NCI-H146 treated with DMSO at 0.1 percent for 48 hours (cell line): ENCODE measurements at regions not wholly inside any gene's neighbourhood (a gene's known extent, or its start where the extent isn't known, plus 50 kb on each side); places are given as distances from the start of the nearest gene placed in this dataset.
"Not testable (repeated sequence)": the region's sequence is repeated elsewhere in the genome, so short reads cannot be mapped to it uniquely, and the experiment has no call there.

Experiments
- DNase-seq: peaks from one replicate; lab custom pipeline; 2025; ENCODE audit not compliant: unreplicated experiment; lab: John Stamatoyannopoulos, UW

DNA sequence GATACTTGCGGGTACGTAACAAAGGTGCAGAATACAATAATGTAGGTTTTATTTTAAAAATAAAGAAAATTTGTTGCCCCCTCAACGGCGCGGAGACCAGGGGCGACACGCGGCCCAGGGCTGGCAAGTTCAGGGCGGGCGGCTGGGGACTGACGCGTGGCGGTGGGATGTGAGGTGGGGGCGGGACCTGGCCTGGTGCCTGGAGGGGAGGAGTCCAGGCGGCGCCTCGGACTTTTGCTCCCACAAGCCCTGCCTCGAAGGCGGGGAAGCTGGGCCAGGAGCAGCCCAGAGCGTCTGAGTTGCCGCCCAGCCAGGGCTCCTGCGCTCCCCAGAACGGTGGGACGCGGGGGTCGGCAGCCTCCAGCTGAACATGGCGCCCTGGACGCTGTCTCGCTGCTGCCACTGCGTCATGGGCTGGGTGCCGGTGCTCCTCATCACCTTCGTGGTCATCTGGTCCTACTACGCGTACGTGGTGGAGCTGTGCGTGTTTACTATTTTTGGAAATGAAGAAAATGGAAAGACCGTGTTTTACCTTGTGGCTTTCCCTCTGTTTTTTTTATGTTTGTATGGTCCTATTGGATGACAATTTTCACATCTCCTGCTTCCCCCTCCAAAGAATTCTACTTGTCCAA is 1122.8 kb upstream of the ATXN8OS start:
- DNase-seq, result no peak

DNA sequence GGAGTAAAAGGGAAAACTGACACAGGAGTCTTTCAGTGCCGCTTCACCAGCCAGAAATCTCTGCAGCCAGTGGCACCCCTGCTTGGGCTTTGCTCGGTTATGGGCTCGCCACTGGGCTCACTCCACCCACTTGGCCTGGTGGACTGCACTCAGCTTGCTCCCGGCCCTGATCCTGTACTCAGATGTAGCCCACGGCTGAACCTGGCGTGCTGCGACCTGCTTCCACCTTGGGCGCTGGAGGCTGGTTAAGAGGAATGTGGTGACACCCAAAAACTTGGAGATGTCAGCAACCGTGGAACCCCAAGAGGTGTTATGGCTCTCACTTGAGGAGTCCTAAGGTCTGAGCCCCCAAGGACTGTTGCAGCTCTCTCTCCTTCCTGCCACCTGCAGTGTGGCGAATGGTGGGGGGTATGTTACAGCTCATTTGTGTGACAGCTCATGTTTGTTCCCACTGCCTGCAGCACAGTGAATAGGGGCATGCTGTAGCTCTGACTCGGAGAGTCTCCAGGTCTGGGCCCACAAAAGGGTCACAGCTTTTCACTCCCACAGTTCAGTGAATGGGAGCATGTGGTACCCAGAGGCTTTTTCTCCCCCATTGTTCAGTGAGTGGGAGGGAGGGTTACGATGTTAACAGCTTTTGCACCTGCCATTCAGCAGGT is 1124.5 kb upstream of the ATXN8OS start:
- DNase-seq, result no peak

DNA sequence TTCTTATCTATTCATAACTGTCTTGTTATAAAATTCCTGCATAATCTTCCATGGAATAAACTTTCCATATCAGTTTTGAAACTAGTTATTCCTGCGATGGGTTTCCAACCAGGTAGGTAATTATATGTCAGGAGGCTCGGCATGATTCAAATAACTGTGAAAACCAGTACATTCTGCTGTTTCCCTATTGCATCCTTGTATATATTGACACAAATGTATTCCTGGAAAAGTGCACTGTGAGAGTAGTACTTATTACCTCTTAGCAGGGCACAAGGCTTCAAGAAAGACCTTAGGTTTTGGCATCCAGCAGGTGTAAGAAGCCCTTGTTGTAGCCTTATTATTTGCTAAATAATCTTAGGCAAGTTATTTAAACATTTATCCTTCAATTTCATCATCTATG is 1131.3 kb upstream of the ATXN8OS start:
- DNase-seq, result no peak

DNA sequence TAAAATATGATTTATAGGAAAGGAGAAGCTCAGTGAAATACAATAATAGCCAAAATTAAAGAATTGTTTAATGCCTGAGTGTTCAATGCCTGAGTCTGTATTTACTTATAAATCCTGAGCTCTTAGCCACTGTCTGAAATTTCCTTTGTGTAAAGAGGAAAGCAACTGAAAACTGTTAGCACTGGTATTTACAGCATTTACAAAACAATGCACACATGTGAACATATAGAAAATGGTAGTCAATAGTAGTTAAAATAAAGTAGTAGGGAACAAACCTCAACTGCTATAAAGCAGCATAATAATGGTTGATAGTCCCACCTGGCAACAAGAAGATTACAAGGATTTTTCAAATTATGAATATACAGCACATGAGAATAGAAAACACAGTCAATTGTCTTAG is 1137.1 kb upstream of the ATXN8OS start:
- DNase-seq, result no peak

DNA sequence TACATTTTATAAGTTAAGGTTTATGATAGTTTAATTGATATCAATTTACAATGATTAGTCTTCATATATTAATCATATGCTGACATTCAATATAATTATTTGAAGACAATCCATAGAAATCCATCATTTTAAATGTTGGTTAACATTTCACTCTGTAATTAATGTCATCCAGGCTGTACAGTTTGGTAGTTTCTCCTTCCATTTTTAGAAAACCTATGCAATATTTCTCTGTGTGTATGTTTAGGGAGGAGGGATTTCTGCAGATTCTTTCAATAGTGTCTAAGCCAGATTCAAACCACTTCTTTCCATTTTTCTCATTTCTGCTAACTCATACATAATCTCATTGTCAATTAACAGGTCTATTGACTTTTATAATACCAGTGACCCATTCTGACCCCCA is 1159.0 kb upstream of the ATXN8OS start:
- no peak for DNase-seq

DNA sequence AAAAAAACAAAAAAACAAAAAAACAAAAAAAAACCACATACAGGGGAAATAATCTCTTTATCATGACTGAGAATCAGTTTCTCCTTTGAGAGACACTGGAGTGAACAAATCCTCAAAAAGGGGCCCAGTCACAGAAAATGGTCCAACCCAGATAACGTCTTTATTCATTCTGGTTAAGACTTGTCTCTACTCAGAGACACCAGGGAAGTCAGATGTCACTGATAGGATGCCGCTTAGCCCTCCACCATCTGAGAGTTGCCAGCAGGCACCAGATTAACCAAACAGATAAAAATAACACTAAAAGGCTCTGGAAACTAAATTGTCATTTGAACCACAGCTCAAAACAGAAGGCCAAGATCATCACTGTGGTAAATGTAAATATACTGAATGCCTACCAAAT is 1163.4 kb upstream of the ATXN8OS start:
- DNase-seq, result no peak

DNA sequence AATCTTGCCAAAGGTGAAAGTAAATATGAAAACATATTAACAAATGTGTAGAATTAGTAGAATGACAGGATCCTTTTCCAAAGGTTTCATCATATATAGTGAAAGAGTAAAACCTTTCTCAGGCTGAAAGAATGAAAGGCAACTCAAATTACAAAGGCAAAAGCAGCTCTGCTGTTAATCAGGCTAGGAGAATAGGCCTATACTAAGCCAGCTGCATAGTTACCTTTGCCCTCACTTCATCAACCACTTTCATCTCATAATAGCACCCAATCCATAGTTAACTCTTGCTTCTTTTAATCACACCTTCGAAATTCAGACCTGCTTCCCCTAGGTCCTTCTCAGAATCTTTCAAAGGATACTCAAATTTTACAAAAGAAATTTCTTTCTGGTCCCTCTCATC is 1167.6 kb upstream of the ATXN8OS start:
- no peak for DNase-seq

DNA sequence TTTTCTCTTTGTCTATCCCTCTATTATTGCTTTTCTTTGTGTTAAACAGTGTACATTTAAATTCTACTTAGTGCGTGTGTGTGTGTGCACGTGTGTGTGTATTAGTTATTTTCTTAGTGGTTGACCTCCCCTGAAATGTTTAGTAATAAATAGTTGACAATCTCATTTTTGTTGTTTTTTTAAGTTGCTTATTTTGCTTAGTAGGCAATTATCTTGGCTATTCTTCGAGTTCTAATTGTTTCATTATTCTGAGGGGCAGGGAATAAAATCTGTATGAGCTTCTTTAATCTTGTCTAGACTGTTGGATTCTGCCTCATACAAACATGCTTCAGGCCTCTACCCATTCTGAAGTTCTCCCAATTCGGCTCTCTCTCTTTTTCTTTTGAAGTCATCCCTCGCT is 1169.0 kb upstream of the ATXN8OS start:
- DNase-seq, result no peak

DNA sequence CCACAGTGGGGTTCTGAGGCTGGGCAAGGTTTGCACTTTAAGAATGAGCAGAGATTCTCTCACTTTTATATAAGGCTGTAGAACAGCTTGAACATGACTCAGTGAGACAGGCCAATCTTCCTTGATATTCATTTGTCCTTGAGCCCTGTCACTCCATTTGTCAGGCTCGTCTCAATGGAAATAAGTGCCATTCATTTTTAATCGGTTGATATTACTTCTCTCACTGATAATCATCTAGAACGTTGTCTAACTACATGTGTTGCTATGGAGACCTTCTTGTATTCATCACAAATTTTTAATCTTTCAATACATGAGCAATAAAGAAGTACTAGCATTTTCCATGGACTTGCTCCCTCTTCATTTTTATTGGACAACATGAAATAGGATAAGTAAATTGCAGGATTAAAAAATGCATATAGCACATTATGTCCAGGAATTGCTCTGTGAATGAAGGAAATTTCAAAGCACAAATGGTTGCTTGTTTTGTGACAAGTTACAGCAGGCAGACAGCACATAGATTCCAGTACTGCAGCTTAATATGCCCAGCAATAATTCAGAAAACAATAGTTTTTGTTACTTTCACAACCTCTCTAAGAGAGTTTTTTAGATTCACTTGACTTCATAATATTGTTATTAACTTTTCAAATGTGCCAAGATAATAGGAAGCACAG is 1178.4 kb upstream of the ATXN8OS start:
- DNase-seq, result no peak

DNA sequence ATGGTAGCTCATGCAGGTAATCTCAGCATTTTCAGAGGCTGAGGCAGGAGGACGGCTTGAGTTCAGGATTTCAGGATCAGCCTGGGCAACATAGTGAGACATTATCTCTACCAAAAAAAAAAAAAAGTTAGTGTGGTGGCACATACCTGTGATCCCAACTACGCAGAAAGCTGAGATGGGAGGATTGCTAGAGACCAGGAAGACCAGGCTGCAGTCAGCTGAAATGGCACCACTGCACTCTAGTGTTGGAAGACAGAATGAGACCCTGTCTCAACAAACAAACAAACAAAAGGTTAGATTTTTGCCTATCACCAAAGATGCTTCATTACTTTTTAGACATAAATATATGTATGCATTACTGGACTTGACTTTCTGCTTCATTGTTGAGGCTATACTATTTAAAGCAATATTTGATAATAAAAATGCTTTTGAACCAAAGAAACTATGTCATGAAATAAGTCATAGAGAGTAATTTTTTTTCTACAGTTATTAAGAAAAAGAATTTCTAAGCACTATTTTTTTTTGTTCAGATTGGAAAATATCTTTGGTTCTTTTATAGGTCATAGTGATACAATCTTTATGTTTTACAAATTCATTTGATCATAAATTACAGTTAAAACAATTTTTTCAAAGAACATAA is 1180.1 kb upstream of the ATXN8OS start:
- DNase-seq, result peak; percentile 81

DNA sequence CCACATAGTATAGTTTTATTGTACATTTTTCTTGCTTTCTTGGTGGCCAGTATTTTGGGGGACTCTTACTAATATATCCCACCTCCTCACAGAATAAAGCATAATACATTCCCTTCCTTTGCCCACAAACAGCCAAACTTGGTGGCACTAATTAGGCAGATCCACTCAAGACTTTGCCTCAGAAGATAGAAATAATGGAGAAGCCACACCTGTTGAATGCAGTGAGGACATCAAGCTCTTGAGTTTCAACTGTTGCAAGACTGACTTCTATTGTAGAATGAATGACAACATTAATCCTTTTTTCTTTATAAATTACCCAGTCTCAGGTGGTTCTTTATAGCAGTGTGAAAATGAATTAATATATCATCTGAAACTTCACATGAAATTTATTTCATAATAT is 1183.6 kb upstream of the ATXN8OS start:
- DNase-seq, result no peak

DNA sequence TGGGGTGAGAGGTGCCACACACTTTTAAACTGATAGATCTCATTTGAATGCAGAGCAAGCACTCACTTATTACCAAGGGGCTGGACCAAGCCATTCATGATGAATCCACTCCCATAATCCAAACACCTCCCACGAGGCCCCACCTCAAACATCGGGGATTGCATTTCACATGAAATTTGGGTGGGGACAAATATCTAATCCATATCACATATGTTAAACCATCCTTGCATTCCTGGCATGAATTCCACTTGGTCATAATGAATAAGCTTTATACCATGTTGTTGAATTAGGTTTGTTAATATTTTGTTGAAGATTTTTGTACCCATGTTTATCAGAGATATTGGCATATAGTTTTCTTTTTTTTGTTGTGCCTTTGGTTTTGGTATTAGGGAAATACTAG is 1198.7 kb upstream of the ATXN8OS start:
- no peak for DNase-seq

DNA sequence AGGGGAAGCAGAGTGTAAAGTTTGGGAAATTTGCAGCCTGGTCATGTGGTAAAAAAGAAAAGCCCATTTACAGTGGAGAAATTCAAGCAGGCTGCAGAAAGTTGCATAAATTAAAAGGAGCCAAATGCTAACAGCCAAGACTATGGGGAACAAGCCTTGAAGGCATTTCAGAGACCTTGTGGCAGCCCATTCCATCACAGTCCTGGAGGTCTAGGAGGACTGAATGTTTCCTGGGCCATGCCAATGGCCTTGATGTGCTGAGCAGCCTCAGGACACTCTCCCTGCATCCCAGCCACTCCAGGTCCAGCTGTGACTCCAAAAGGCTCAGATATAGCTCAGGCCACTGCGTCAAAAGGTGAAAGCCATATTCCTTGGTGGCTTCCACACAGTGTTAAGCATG is 1202.4 kb upstream of the ATXN8OS start:
- no peak for DNase-seq

DNA sequence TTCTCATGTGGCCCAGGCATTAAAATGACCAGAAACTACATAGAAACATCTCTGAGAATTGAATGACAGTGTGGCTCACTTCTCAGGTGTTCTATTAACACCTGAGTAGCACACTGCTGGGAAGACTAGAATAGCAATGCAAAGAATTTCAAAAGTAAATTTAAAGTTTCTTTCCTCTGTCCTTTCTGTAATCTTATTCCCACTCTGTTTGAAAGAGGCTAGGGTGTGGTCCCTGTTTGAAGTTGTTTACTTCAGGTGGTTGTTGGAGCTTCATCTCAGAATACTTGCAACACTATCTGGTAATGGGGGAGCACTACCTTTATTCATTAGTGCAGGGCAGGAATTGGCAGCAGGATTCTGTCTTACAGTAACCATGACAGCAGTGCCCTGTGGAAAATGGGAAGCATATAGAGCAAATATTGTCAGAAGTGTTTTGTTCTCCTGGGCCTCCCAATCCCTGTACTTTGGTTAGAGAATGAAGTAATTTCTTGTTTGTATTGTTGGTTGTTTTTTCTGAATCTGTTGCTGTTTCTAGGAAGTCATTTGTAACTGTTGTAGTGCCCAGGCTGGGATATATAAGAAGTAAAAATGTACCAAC is 1210.2 kb upstream of the ATXN8OS start:
- DNase-seq, result peak; percentile 18

DNA sequence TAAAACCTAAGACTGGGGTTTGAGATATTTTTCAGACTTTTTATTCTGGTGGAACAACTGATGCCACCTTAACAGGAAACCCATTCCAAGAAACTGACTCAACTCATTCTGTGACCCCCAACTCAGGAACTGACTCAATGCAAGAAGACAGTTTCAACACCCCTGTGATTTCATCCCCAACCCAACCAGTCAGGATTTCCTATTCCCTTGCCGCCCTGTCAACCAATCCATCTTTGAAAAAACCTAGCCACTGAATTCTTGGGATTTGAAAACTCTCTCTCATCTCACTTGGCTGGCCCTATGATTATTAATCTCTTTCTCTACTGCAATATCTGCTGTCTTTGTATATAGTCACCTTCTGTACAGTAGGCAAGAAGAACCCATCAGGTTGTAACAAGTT is 1211.9 kb upstream of the ATXN8OS start:
- no peak for DNase-seq

DNA sequence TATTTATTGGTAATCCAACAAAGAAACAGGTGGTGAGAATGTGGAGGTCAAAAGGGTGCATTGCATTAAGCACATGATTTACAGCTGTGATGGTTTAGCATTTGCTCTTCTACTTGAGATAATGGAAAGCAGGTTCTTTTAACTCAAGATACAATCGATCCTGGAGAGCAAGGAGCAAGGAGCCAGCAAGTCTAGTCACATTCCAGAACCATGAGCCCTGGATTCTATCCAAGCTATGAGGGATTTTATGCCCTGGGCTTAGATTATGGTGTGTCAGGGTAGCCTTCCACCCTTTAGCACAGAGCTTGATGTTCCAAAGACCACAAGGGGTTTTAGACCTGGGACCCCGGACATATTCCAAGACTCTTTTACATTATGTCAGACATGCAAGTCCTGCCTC is 1213.9 kb upstream of the ATXN8OS start:
- DNase-seq, result not testable (repeated sequence)

DNA sequence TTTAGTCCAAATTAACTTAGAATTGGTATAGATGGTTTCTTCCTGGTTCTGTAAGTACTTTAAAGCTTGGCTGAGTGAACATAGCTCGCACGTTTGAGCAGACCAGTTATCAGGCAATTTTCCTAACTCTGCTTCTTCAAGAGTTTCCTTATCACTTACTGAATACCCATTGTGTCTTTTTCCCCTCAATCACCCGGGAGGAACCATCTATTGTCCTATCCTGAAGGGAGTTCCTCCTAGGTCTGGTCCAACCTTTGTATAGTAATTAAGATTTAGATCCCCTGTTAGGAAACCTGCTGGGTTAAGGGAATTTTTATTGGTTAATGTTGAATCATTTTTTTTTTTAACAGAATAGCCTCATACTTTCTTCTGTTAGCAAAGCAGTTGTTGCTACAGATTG is 1215.0 kb upstream of the ATXN8OS start:
- DNase-seq, result not testable (repeated sequence)

DNA sequence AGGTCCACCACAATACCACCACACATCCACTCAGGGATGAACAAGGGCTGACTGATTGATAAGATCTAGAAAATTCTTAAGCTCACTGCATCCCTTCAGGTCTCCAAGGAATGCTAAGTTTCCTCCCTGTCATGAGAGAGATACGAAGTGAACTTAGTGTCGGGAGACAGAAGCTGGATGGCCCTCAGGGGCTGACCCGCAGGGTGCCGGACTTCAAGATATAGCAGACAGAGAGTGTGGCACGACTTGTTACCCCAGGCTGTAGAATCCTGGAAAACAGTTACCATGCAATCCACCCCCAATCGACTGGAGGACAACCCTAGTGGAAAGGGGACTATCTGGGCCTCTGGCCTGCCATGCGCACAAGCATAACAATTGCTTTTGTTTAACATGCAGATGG is 1217.5 kb upstream of the ATXN8OS start:
- not testable (repeated sequence) for DNase-seq

DNA sequence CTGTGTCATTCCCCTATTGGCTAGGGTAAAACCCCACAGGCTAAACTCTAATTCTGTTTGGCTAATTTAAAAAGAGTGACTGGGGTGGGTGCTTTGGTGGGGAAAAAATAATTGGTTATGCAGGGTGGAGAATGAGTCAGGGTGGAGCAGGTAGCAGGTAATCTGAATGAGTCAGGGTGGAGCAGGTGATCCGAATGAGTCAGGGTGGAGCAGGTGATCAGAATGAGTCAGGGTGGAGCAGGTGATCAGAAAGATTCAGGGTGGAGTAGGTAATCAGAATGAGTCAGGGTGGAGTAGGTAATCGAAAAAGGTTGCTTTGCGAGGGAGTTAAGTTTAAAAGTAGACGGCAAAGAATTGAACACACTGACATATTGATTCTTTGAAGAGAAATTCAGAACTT is 1218.8 kb upstream of the ATXN8OS start:
- no peak for DNase-seq

DNA sequence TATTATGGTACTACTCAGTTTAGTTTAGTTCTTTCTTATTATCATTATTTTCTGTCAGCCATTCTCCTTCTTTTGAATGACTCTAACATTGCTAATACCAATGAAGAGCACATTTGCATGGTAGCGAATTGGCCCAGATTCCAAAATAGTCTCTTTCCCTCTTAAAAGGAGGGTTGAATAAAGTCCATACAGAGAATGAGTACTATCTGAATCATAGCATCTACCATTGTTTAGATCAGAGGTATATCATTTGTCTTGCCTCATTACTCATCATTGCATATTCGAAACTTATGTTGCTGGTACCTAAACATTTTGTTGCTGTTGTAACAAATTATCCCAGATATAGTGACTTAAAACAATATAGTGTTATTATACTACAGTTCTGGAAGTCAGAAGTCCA is 1235.3 kb upstream of the ATXN8OS start:
- no peak for DNase-seq

DNA sequence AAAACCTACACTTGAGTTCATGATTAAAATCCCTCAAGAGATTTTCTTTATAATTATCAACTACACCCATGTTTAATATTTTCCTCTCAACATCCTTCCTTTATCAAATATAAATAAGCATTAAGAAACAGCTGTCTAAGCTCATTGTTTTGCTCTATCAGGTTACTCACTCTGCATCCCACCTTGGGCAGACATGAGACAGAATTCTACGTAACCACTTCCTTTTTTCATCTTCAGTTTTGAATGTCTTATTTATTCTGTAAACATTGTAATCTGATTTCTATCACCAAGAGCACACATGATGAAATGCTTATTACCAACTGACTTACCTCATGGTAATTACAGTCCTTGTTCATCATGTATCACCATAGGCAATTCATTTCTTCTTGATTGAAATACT is 1256.6 kb upstream of the ATXN8OS start:
- DNase-seq, result peak; percentile 38

DNA sequence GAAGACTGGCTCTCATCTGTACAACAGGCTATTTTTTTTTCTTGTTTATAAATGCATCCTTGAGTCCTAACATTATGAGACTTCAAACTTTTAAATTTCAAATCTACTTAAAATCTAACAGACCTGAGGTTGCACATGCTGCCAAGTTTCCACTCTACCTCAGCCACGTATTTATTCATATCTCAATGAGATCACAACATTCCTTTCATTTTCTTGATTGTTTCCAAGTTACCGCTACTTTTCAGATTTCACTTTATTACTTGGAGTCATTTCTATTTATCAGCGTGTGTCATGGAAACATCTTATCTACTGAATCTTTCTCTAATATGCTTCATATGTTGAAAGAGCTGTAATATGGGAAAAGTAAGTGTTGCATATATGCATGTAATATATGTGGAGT is 1257.5 kb upstream of the ATXN8OS start:
- no peak for DNase-seq
